ENCODE measurements at regions not wholly inside any gene's neighbourhood (a gene's known extent, or its start where the extent isn't known, plus 50 kb on each side); places are given as distances from the start of the nearest gene placed in this dataset.

DNA sequence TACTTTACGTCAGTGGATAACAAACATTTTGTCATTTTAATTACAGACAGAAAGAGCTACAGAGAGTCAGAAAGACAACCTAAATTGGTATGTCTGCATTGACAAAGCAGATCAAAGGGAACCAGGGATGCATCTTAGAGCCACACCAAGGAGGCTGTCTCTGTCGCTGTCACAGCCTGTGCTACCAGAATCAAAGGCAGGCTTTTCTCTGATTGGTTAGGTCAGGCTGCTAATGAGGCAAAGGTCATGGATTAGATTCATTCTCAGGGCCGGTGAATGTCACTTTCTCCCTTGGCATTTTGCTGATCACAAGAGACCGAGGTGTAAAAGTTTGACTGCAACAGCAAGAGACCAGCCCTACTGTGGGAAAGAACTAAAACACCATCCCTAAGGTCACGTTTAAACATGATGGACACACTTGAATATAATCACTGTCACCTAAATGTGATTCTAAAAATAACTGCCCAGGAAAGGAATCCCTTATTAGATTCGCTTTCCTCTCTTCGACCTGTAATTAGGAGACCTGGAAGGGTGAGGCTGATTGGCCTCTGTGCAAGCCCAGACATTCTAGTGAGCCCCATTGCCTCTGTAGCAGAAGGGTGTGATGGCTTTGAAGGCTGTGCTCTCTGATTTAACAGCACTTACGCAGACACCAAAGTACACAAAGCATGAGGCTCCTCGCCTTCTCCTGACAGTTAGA lies 314.4 kb upstream of the NBEA start:
- no peak overlapping the region for H3K9ac ChIP-seq (ENCODE audit: low read depth, low read length)
- dilution Hi-C loops (cut with HindIII; ENCODE audit: low sequenced_read_pairs, unreplicated experiment), result no loop called here
- no peaks in the 10 kb centered on the region for H3K79me1 ChIP-seq (ENCODE audit: low read depth in 1 of 2, low read length in 2 of 2)
- no peak overlapping the region for H3K14ac ChIP-seq (replicated peaks; ENCODE audit: low read depth, low read length)
- H4K20me1 ChIP-seq (ENCODE audit: insufficient read depth, low read length), result no peaks in the 10 kb centered on the region
- TF ChIP-seq MAZ (IDR thresholded peaks at IDR 0.05; ENCODE audit: borderline replicate concordance, low read depth, low read length) (no peak), CHD1 (IDR thresholded peaks at IDR 0.05; ENCODE audit: low read depth, low read length) (no peak), FOS (IDR thresholded peaks at IDR 0.05; ENCODE audit: low read depth, low read length) (no peak), NFE2L2 (IDR thresholded peaks at IDR 0.05; ENCODE audit: low read depth, low read length) (no peak), SMC3 (IDR thresholded peaks at IDR 0.05; ENCODE audit: low read depth, low read length) (no peak), RAD21 (IDR thresholded peaks at IDR 0.05; ENCODE audit: low read length) (no peak), CEBPB (IDR thresholded peaks at IDR 0.05; ENCODE audit: low read depth, low read length) (no peak), RFX5 (IDR thresholded peaks at IDR 0.05; ENCODE audit: low read depth, low read length) (no peak), RCOR1 (IDR thresholded peaks at IDR 0.05; ENCODE audit: insufficient replicate concordance, low read length) (no peak), POLR2A (IDR thresholded peaks at IDR 0.05; ENCODE audit: low read depth, low read length) (no peak), MAFK (IDR thresholded peaks at IDR 0.05; ENCODE audit: low read depth, low read length) (no peak)
- TF ChIP-seq, protein P1, sequence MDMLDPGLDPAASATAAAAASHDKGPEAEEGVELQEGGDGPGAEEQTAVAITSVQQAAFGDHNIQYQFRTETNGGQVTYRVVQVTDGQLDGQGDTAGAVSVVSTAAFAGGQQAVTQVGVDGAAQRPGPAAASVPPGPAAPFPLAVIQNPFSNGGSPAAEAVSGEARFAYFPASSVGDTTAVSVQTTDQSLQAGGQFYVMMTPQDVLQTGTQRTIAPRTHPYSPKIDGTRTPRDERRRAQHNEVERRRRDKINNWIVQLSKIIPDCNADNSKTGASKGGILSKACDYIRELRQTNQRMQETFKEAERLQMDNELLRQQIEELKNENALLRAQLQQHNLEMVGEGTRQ (IDR thresholded peaks at IDR 0.05; ENCODE audit: low read depth, low read length), result no peak
- TF ChIP-seq, protein P2, sequence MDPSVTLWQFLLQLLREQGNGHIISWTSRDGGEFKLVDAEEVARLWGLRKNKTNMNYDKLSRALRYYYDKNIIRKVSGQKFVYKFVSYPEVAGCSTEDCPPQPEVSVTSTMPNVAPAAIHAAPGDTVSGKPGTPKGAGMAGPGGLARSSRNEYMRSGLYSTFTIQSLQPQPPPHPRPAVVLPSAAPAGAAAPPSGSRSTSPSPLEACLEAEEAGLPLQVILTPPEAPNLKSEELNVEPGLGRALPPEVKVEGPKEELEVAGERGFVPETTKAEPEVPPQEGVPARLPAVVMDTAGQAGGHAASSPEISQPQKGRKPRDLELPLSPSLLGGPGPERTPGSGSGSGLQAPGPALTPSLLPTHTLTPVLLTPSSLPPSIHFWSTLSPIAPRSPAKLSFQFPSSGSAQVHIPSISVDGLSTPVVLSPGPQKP (IDR thresholded peaks at IDR 0.05; ENCODE audit: borderline replicate concordance, low read depth, low read length), result no peak
- TF ChIP-seq, protein P3, sequence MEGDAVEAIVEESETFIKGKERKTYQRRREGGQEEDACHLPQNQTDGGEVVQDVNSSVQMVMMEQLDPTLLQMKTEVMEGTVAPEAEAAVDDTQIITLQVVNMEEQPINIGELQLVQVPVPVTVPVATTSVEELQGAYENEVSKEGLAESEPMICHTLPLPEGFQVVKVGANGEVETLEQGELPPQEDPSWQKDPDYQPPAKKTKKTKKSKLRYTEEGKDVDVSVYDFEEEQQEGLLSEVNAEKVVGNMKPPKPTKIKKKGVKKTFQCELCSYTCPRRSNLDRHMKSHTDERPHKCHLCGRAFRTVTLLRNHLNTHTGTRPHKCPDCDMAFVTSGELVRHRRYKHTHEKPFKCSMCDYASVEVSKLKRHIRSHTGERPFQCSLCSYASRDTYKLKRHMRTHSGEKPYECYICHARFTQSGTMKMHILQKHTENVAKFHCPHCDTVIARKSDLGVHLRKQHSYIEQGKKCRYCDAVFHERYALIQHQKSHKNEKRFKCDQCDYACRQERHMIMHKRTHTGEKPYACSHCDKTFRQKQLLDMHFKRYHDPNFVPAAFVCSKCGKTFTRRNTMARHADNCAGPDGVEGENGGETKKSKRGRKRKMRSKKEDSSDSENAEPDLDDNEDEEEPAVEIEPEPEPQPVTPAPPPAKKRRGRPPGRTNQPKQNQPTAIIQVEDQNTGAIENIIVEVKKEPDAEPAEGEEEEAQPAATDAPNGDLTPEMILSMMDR (conservative IDR thresholded peaks at IDR 0.05; ENCODE audit: low read depth, low read length), result no peak
- WGBS, 2 experiments (ENCODE audit: extremely low coverage in 2 of 2, insufficient read length in 1 of 2), result no CpG with 5 or more reads among the region's 9 CpGs
- H3K27ac ChIP-seq (ENCODE audit: insufficient read depth, low read length), result no peak overlapping the region
- no peak overlapping the region for H3K4ac ChIP-seq (ENCODE audit: low read depth, low read length)
- H3K23ac ChIP-seq (ENCODE audit: low read depth, low read length), result no peak overlapping the region
- no peak overlapping the region for H2AK9ac ChIP-seq (replicated peaks; ENCODE audit: low read depth, low read length, poor library complexity)
- no peaks in the 10 kb centered on the region for H3K27me3 ChIP-seq (ENCODE audit: control insufficient read depth, insufficient read depth, low read length)
- H3K4me2 ChIP-seq (ENCODE audit: low read depth, low read length), result no peak overlapping the region
- H3K9me3 ChIP-seq (ENCODE audit: control insufficient read depth, insufficient read depth, low read length), result no peaks in the 10 kb centered on the region
- H4K91ac ChIP-seq (ENCODE audit: insufficient read depth, low read depth, low read length), result no peak overlapping the region
- no peak overlapping the region for H2AK5ac ChIP-seq (ENCODE audit: low read depth, low read length)
- no peak overlapping the region for H2BK120ac ChIP-seq (ENCODE audit: low read depth, low read length)
- ATAC-seq (ENCODE audit: low read depth), result no peak
- H2BK5ac ChIP-seq (ENCODE audit: low read depth, low read length, poor library complexity, severe bottlenecking), result no peak overlapping the region
- ChIA-PET POLR2A (ENCODE audit: unreplicated experiment) (no interaction called here), CTCF (no interaction called here)
- no peak overlapping the region for H2AFZ ChIP-seq (replicated peaks; ENCODE audit: low read length, poor library complexity)
- in situ Hi-C loops (cut with MboI; ENCODE audit: low sequenced_read_pairs), result no loop called here
- BruUV-seq (replicated peaks), result no TSS peak
- no peak overlapping the region for H4K8ac ChIP-seq (ENCODE audit: low read depth in 2 of 2, low read length in 2 of 2)
- H3K18ac ChIP-seq (ENCODE audit: low read depth, low read length), result no peak overlapping the region
- no peak overlapping the region for H2BK15ac ChIP-seq (ENCODE audit: low read depth, low read length)
- no peaks in the 10 kb centered on the region for H3K9me1 ChIP-seq (ENCODE audit: insufficient read depth, low read length)
- no peak overlapping the region for H4K5ac ChIP-seq (ENCODE audit: low read depth, low read length)
- no peaks in the 10 kb centered on the region for H3K36me3 ChIP-seq (ENCODE audit: control insufficient read depth, insufficient read depth, low read length)
- intact Hi-C loops (cut with micrococcal nuclease), result no loop called here
- no peaks in the 10 kb centered on the region for H3K4me1 ChIP-seq (ENCODE audit: control insufficient read depth, insufficient read depth, low read length)
- H3K4me3 ChIP-seq (ENCODE audit: insufficient read depth, low read depth, low read length), result no peak overlapping the region
- no peak for DNase-seq
- no peak overlapping the region for H3K56ac ChIP-seq (ENCODE audit: extremely low read depth, insufficient read depth, low read length)
- no peak overlapping the region for H2BK20ac ChIP-seq (ENCODE audit: low read depth, low read length)

All from IMR-90 (cell line).